Ovary (tissue), 3 donors: ENCODE measurements at regions not wholly inside any gene's neighbourhood (a gene's known extent, or its start where the extent isn't known, plus 50 kb on each side); places are given as distances from the start of the nearest gene placed in this dataset.

Experiments used
- CTCF ChIP-seq, 3 donors: fragments of 450-650 bp in 2 of 3; fragments of 200-600 bp in 1 of 3; IDR thresholded peaks; one replicate each; pipeline versions ENCODE4 v1.5.1 to v1.8.0; 2016 to 2022; ENCODE audit warnings: antibody characterized with exemption in 3 of 3, mild to moderate bottlenecking in 1 of 3
- EP300 ChIP-seq: sonication (generic); formaldehyde crosslinking; IDR thresholded peaks from one replicate; pipeline ENCODE4 v1.6.1; 2017; ENCODE audit warnings: antibody characterized with exemption
- donor health status: DM: no; HTN: no; CAD: no.

- no peak for TF ChIP-seq EP300
- no peak for TF ChIP-seq CTCF (IDR thresholded peaks at IDR 0.05)
These were observed 361.0 kb downstream of the ANAPC1 start for GRCh38 chr2:111523009-111523408.
